CD14-positive monocyte (primary cell): ENCODE measurements at regions not wholly inside any gene's neighbourhood (a gene's known extent, or its start where the extent isn't known, plus 50 kb on each side); places are given as distances from the start of the nearest gene placed in this dataset.

ENCODE experiments used
- DNase-seq, 3 donors: peaks; one replicate each; pipeline ENCODE4 v3.0.0-alpha.2; 2011 to 2022
- H2AFZ ChIP-seq: 2 replicates; pipeline ENCODE4 v1.6.0; 2012; ENCODE audit warnings: mild to moderate bottlenecking, low read depth, low read length, inconsistent platforms; ENCODE audit not compliant: insufficient read depth, poor library complexity, severe bottlenecking
- H3K27ac ChIP-seq, 2 donors: 1 replicate in 1 of 2; 2 replicates in 1 of 2; pipeline ENCODE4 v1.5.1; 2012 to 2013; ENCODE audit warnings: low read length in 2 of 2, control low read depth in 1 of 2, inconsistent platforms in 1 of 2, low read depth in 1 of 2, mild to moderate bottlenecking in 1 of 2
- H3K27me3 ChIP-seq, 2 donors: one replicate each; pipeline versions ENCODE4 v1.6.0 to v1.6.1; 2011 to 2013; ENCODE audit warnings: low read length in 2 of 2; ENCODE audit not compliant: control insufficient read depth in 2 of 2, insufficient read depth in 2 of 2
- H3K36me3 ChIP-seq, 2 donors: replicated peaks in 1 of 2; 1 replicate in 1 of 2; 2 replicates in 1 of 2; pipeline versions ENCODE4 v1.5.1 to v1.6.1; 2012 to 2013; ENCODE audit warnings: low read length in 2 of 2, control low read depth in 1 of 2, inconsistent platforms in 1 of 2, mild to moderate bottlenecking in 1 of 2; ENCODE audit not compliant: insufficient read depth in 2 of 2, control insufficient read depth in 1 of 2
- H3K4me1 ChIP-seq, 2 donors: 1 replicate in 1 of 2; 2 replicates in 1 of 2; pipeline versions ENCODE4 v1.5.1 to v1.6.1; 2012 to 2013; ENCODE audit warnings: low read length in 2 of 2, control low read depth in 1 of 2, inconsistent platforms in 1 of 2, mild to moderate bottlenecking in 1 of 2, moderate library complexity in 1 of 2; ENCODE audit not compliant: insufficient read depth in 2 of 2, control insufficient read depth in 1 of 2
- H3K4me2 ChIP-seq: replicated peaks from 2 replicates; pipeline ENCODE3; 2012; ENCODE audit warnings: low read length, moderate library complexity, mild to moderate bottlenecking; ENCODE audit not compliant: poor library complexity, severe bottlenecking; ENCODE audit errors: extremely low read depth
- H3K4me3 ChIP-seq, 3 experiments: fragments of 200-600 bp in 1 of 3; sonication (generic) in 1 of 3; replicated peaks in 1 of 3; 1 replicate in 2 of 3; 2 replicates in 1 of 3; pipeline ENCODE4 v1.5.1; 2011 to 2013; ENCODE audit warnings: low read length in 3 of 3, mild to moderate bottlenecking in 3 of 3, control low read depth in 2 of 3, low read depth in 2 of 3, inconsistent platforms in 1 of 3, moderate library complexity in 1 of 3
- H3K79me2 ChIP-seq: 2 replicates; pipeline ENCODE4 v1.6.0; 2012; ENCODE audit warnings: mild to moderate bottlenecking, control low read depth, inconsistent platforms, low read length, moderate library complexity; ENCODE audit not compliant: insufficient read depth
- H3K9ac ChIP-seq: 2 replicates; pipeline ENCODE4 v1.6.0; 2017; ENCODE audit warnings: low read length, mild to moderate bottlenecking; ENCODE audit not compliant: insufficient read depth, poor library complexity, severe bottlenecking
- H3K9me3 ChIP-seq, 2 donors: replicated peaks in 1 of 2; 1 replicate in 1 of 2; 2 replicates in 1 of 2; pipeline versions ENCODE4 v1.5.1 to v1.6.1; 2012 to 2013; ENCODE audit warnings: low read length in 2 of 2, control low read depth in 1 of 2; ENCODE audit not compliant: control insufficient read depth in 1 of 2, insufficient read depth in 1 of 2
- H4K20me1 ChIP-seq: 2 replicates; pipeline ENCODE4 v1.6.0; 2012; ENCODE audit warnings: mild to moderate bottlenecking, low read length, control low read depth, moderate library complexity; ENCODE audit not compliant: insufficient read depth
- H3K27ac Mint-ChIP-seq, 7 donors: one replicate each; pipeline ENCODE4 v1.8.0; 2020; ENCODE audit warnings: mild to moderate bottlenecking in 7 of 7, mixed read lengths in 7 of 7, moderate library complexity in 6 of 7, inconsistent platforms in 2 of 7
- H3K27me3 Mint-ChIP-seq, 3 donors: one replicate each; pipeline ENCODE4 v1.8.0; 2021 to 2022; ENCODE audit warnings: low read depth in 3 of 3, mild to moderate bottlenecking in 3 of 3, mixed read lengths in 3 of 3, moderate library complexity in 3 of 3, inconsistent platforms in 1 of 3
- H3K36me3 Mint-ChIP-seq, 2 donors: one replicate each; pipeline ENCODE4 v1.8.0; 2020; ENCODE audit warnings: mixed read lengths in 2 of 2, inconsistent platforms in 1 of 2, mild to moderate bottlenecking in 1 of 2
- H3K4me1 Mint-ChIP-seq: one replicate; pipeline ENCODE4 v1.8.0; 2020; ENCODE audit warnings: mild to moderate bottlenecking, mixed read lengths
- H3K4me3 Mint-ChIP-seq, 2 donors: one replicate each; pipeline ENCODE4 v1.8.0; 2020; ENCODE audit warnings: mild to moderate bottlenecking in 2 of 2, mixed read lengths in 2 of 2, moderate library complexity in 1 of 2
- H3K9me3 Mint-ChIP-seq, 7 donors: one replicate each; pipeline ENCODE4 v1.8.0; 2020 to 2022; ENCODE audit warnings: mixed read lengths in 7 of 7, mild to moderate bottlenecking in 6 of 7, moderate library complexity in 6 of 7, inconsistent platforms in 2 of 7
- WGBS: methylation state at CpG from one replicate; pipeline ENCODE4 v1.1.5; 2013; ENCODE audit warnings: missing lambda C conversion rate; ENCODE audit not compliant: insufficient coverage; 5-methylcytosine and 5-hydroxymethylcytosine counted together
- intact Hi-C, 2 donors: fragments of 100-400 bp; cut with micrococcal nuclease; formaldehyde crosslinking; loops; one replicate each; pipeline versions ENCODE4 v1.15.0 to v1.15.1; 2023
- TF ChIP-seq, protein P1 (sequence below): fragments of 200-600 bp; IDR thresholded peaks from one replicate; pipeline ENCODE4 v1.8.0; 2022; ENCODE audit warnings: antibody characterized with exemption, mild to moderate bottlenecking

DNA sequence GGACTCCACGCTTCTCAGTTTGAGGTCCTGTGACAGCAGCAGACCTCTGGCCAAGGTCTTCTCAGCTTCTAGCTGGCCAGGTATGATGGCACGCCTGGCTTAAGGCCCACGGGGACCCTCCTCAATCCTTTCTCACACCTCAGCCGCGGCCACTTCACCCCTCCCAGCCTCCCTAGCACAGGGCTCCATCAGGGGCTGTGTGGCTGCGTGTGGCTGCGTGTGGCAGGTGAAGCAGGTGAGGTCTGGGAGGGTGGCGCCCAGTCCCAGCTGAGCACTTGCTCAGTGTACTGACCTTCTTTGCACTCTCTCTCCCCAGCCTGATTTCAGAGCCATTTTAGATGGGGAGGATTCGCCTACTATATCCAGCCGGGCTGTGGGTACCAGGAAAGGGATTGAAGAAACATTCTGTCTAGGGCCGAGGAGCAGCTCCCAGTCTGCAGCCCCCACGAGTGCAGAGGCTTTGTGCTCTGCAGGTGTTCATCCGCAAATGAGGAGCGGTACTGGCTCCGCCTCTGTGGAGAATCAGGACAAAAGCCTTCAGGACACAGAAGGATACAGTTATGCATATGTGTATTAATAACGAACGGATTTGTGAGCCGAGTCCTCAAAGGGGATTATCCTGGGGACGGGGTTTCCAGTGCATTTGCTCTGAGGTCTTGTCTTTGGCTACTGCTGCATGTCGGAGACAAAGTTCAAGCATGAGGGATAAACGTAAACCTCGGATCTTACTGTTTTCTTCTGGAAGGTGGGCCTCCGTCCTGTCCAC, 236.9 kb upstream of the RAB6C start:
- no peaks in the 10 kb centered on the region for H3K27me3 ChIP-seq
- 88% methylated on average over 15 of the region's 23 CpGs for WGBS
- no peak overlapping the region for H2AFZ ChIP-seq
- no peaks in the 10 kb centered on the region for H3K4me1 Mint-ChIP-seq
- H3K9ac ChIP-seq: no peak overlapping the region
- intact Hi-C loops: no loop called here
- H3K27ac ChIP-seq: no peak overlapping the region
- H3K36me3 Mint-ChIP-seq: no peaks in the 10 kb centered on the region
- no peak for DNase-seq
- H3K27me3 Mint-ChIP-seq: peaks cover 0 to 1% (median 0%) of the 10 kb centered on the region in 3 donors
- H4K20me1 ChIP-seq: no peaks in the 10 kb centered on the region
- H3K4me3 Mint-ChIP-seq: no peak overlapping the region
- H3K27ac Mint-ChIP-seq: no peak overlapping the region
- H3K4me3 ChIP-seq: no peak overlapping the region
- H3K79me2 ChIP-seq: no peaks in the 10 kb centered on the region
- H3K36me3 ChIP-seq: no peaks in the 10 kb centered on the region
- H3K9me3 ChIP-seq: no peaks in the 10 kb centered on the region
- no peak overlapping the region for H3K4me2 ChIP-seq
- H3K4me1 ChIP-seq: no peaks in the 10 kb centered on the region
- TF ChIP-seq, protein P1, sequence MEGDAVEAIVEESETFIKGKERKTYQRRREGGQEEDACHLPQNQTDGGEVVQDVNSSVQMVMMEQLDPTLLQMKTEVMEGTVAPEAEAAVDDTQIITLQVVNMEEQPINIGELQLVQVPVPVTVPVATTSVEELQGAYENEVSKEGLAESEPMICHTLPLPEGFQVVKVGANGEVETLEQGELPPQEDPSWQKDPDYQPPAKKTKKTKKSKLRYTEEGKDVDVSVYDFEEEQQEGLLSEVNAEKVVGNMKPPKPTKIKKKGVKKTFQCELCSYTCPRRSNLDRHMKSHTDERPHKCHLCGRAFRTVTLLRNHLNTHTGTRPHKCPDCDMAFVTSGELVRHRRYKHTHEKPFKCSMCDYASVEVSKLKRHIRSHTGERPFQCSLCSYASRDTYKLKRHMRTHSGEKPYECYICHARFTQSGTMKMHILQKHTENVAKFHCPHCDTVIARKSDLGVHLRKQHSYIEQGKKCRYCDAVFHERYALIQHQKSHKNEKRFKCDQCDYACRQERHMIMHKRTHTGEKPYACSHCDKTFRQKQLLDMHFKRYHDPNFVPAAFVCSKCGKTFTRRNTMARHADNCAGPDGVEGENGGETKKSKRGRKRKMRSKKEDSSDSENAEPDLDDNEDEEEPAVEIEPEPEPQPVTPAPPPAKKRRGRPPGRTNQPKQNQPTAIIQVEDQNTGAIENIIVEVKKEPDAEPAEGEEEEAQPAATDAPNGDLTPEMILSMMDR: no peak
- peaks cover 0 to 8% (median 3%) of the 10 kb centered on the region in 7 donors for H3K9me3 Mint-ChIP-seq

DNA sequence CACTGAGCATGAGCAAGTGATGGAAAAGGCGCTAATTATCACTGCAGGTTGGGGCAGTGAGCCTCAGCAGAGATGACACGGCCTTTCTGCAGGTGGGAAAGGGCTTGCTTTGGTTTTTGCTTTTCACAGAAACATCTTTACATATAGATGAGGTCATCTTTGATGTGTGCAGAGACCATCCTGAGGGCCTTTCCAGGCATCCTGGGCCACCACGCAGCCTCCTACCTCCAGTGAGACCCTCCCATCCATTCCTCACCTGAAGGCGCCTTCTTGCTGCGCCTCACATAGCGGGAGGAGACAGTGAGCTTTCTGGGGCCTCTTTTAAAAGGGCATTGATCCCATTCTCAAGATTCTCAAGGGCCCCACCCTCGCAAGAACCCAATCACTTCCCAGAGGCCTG, 235.3 kb upstream of the RAB6C start:
- Mint-ChIP-seq H3K4me3 (no peak overlapping the region), H3K36me3 (no peaks in the 10 kb centered on the region), H3K27me3 (peaks cover 0 to 1% (median 0%) of the 10 kb centered on the region in 3 donors), H3K4me1 (peaks cover 2% of the 10 kb centered on the region), H3K9me3 (peaks cover 0 to 10% (median 2%) of the 10 kb centered on the region in 7 donors), H3K27ac (no peak overlapping the region)
- TF ChIP-seq, protein P1: no peak
- Histone ChIP-seq H2AFZ (no peak overlapping the region), H4K20me1 (no peaks in the 10 kb centered on the region), H3K9me3 (no peaks in the 10 kb centered on the region), H3K4me2 (no peak overlapping the region), H3K27me3 (no peaks in the 10 kb centered on the region), H3K4me1 (no peaks in the 10 kb centered on the region), H3K9ac (no peak overlapping the region), H3K4me3 (no peak overlapping the region), H3K36me3 (no peaks in the 10 kb centered on the region), H3K79me2 (no peaks in the 10 kb centered on the region), H3K27ac (no peak overlapping the region)
- intact Hi-C loops: no loop called here
- no peak for DNase-seq
- WGBS: 90% methylated on average over 5 of the region's 7 CpGs
